ENCODE measurements at regions not wholly inside any gene's neighbourhood (a gene's known extent, or its start where the extent isn't known, plus 50 kb on each side); places are given as distances from the start of the nearest gene placed in this dataset.
A peak's percentile ranks its signal among the peaks of the same experiment; 100 is the strongest.
"Not testable (repeated sequence)": the region's sequence is repeated elsewhere in the genome, so short reads cannot be mapped to it uniquely, and the experiment has no call there.

GRCh38 chr1:81517987-81518386 lies 282.7 kb upstream of the ADGRL2 start:
- DNase-seq: no peak

GRCh38 chr1:81513796-81514354 lies 286.9 kb upstream of the ADGRL2 start:
- no peak for DNase-seq

- DNase-seq: no peak
Observed at GRCh38 chr1:81512252-81513003, 288.3 kb upstream of the ADGRL2 start.

GRCh38 chr1:81511281-81511680 lies 289.5 kb upstream of the ADGRL2 start:
- no peak for DNase-seq

DNA sequence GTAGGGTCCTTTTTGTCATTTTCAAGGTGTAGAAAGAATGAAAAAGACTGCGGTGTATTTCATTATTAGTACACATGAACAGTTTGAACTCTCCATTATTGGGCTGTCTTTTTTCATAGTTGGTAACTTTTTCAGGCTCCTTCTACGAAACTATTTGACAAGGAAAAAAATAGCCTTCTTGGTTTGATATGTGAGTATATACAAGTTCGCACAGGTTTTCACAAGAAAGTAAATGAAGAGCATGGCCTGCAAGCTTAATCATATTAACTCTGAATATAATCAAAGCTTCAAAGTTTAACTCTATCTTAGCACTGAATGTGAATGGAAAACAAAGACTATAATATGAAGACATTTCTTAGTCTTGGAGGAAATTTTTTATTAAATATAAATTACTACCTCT lies 290.0 kb upstream of the ADGRL2 start:
- no peak for DNase-seq

GRCh38 chr1:81509594-81509993 lies 291.1 kb upstream of the ADGRL2 start:
- no peak for DNase-seq

- no peak for DNase-seq
Observed at GRCh38 chr1:81506699-81507098, 294.0 kb upstream of the ADGRL2 start.

GRCh38 chr1:81505831-81506230 lies 294.9 kb upstream of the ADGRL2 start:
- no peak for DNase-seq

- not testable (repeated sequence) for DNase-seq
Observed at GRCh38 chr1:81504820-81505219, 295.9 kb upstream of the ADGRL2 start.

DNA sequence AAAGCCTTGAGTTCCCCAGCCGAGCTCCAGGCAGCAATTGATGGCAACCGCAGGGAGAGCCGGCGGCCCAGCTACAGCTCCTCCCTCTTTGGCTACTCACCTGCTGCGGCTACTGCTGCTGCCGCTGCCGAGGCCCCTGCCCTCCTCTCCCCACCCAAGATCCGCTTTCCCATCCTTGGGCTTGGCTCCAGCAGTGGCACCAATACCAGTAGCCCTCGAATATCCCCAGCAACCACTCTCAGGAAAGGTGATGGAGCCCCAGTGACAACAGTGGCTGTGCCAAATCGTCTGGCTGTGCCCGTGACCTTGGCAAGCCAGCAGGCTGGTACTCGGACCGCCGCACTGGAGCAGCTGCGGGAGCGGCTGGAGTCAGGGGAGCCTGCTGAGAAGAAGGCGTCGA lies 298.0 kb upstream of the ADGRL2 start:
- DNase-seq: not testable (repeated sequence)

DNA sequence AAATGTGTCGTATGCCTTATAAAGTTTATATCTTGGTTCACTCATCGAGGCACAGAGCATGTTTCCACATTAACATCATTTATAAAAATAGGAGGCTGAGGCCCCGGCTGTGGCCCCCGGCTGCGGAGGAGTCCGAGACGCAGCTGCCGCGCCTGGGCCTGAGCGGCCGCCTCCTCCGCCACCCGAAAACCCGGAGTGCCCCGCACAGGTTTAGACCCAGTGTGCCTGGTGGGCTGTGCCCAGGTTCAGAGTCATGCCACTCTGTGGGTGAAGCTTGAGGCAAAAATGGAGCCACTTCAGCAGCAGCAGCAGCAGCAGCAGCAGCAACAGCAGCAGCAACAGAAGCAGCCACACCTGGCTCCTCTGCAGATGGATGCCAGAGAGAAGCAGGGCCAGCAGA lies 299.2 kb upstream of the ADGRL2 start:
- not testable (repeated sequence) for DNase-seq

DNA sequence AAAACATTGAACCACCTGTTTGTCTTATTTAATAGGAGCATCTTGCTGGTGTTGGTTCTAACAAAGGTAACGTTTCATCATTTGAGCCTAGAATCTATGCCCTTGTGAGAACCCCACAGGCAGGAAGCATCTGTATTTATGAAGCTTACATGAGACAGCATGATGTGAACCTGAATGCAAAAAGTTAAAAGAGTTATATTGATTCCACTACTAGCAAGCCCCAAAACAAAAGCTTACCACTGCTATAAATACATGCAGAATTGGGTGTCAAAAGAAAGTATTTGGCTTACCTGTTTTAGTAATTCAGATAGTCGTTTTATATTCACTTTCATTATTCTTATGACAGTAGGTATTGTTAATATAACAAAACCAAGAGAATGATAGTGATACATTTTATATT lies 301.2 kb upstream of the ADGRL2 start:
- no peak for DNase-seq

GRCh38 chr1:81498471-81499462 lies 302.0 kb upstream of the ADGRL2 start:
- no peak for DNase-seq

DNA sequence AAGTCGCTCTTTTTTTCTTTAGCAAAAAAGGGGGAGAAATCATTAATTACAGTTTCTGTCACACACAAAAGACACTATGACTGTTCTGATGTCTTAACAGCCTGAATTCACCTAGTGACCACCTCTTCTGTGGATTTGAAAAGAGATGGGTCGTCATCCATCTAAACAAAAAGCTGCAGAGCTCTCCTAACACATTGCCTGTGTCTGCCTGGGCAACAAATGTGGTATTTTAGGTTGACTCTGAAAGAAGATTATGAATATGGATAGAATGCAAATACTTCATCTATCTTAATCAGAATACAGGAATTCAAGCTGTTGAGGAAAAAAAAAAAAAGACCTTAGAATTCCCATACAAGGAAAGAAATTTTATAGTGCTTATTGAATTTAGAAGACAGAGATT lies 304.4 kb upstream of the ADGRL2 start:
- no peak for DNase-seq

DNA sequence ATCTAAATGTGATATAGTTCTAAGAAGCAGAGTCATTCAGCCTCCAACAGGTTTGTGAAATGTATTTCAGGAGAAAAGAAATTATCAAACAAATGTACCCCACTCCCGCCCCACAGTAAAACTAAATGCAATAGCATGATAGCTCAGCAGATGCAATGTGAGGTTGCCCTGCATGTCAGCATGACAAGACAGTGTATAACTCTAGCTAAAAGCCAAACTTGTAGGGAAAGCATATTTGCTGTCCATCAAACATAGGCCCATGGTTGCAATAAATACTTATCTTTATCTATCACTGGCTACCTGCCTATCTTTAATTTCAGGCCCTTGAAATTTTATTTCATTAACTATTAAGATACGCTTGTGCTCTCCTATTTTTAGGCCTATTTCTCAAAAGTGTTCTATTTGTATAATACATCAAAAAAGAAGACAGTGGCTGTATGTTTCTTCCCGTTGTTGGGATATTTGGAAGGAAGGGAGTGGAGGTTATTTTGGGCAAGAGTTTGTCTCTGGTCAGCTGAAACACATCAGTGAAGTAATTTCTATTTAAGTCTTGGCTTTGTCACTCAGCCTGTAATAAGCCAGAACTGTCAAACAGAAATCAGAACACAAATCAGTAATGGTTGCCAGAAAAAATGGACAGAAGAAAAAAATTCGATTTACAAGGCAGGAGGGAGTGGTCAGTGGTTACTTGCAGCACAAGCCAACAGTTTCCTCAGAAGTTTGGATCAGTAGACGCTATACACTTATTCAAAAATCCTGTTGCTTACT lies 307.4 kb upstream of the ADGRL2 start:
- no peak for DNase-seq

- DNase-seq: no peak
Observed at GRCh38 chr1:81492628-81493027, 308.1 kb upstream of the ADGRL2 start.

GRCh38 chr1:81490614-81491013 lies 310.1 kb upstream of the ADGRL2 start:
- DNase-seq: no peak

- no peak for DNase-seq
Observed at GRCh38 chr1:81489372-81489934, 311.3 kb upstream of the ADGRL2 start.

- DNase-seq: no peak
Observed at GRCh38 chr1:81484284-81484683, 316.4 kb upstream of the ADGRL2 start.

- peak; percentile 31 for DNase-seq
Observed at GRCh38 chr1:81478219-81478618, 322.5 kb upstream of the ADGRL2 start.

DNA sequence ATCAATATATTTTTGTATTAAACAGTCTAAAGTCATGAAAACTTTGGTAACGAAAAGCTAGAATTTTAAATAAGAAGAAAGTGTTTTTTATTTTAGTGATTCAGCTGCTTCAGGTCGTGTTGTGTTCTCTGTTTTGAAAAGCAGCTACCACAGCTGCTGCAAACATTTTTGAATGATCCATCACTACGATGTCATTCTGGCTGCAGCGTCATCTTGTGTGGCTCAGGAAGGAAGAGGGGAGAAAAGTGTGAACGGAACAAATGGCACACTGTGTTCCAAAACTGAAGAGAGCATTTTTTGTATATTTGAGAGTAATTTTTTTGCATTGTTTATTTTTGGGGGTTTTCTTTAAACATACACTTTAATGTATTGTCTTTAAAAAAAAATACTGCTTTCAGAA lies 323.0 kb upstream of the ADGRL2 start:
- no peak for DNase-seq

DNA sequence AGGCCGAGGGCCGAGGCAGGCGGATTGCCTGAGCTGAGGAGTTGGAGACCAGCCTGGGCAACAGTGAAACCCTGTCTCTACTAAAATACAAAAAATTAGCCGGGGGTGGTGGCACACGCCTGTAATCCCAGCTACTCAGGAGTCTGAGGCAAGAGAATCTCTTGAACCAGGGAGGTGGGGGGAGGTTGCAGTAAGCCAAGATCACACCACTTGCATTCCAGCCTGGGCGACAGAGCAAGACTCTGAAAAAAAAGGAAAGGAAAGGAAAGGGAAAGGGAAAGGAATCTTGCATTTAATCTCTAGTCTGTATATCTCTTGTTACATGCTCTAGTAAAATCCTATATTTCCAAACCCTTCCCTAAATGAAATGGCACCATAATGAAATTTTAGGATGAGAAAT lies 328.3 kb upstream of the ADGRL2 start:
- no peak for DNase-seq

- DNase-seq: no peak
Observed at GRCh38 chr1:81471255-81471654, 329.5 kb upstream of the ADGRL2 start.
